GM19452 (cell line): ENCODE measurements at regions not wholly inside any gene's neighbourhood (a gene's known extent, or its start where the extent isn't known, plus 50 kb on each side); places are given as distances from the start of the nearest gene placed in this dataset.

ENCODE experiments used
- ATAC-seq: cut with Tn5 transposase; IDR thresholded peaks from one replicate; pipeline ENCODE4 v1.9.1; 2021; ENCODE audit not compliant: unreplicated experiment

DNA sequence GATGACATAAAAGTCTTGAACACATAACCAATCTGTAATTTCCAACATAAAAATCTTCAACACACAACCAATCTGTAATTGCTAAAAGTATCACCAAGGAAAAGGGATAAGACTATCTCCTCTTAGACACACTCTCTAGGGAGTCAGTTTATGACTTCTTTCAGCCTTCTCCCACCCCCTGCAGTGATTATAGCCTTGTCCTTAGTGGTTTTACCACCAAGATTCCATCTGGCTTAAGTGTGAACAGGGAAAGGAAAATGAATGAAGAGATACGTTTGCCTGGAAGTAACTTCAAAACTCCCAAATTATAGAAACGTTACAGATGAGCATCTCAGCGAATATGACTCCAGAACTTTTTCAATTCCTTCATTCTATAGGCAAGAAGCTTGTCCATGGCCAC is 136.2 kb upstream of the RASSF8 start:
- no peak for ATAC-seq

GRCh38 chr12:25824734-25825133 is 133.7 kb upstream of the RASSF8 start:
- no peak for ATAC-seq

GRCh38 chr12:25825446-25825845 is 133.0 kb upstream of the RASSF8 start:
- ATAC-seq: no peak

- no peak for ATAC-seq
Measured at GRCh38 chr12:25827141-25827540, 131.3 kb upstream of the RASSF8 start.

- no peak for ATAC-seq
Measured at GRCh38 chr12:25827747-25828146, 130.7 kb upstream of the RASSF8 start.

GRCh38 chr12:25828188-25828587 is 130.3 kb upstream of the RASSF8 start:
- no peak for ATAC-seq

- ATAC-seq: no peak
Measured at GRCh38 chr12:25829192-25829591, 129.3 kb upstream of the RASSF8 start.

DNA sequence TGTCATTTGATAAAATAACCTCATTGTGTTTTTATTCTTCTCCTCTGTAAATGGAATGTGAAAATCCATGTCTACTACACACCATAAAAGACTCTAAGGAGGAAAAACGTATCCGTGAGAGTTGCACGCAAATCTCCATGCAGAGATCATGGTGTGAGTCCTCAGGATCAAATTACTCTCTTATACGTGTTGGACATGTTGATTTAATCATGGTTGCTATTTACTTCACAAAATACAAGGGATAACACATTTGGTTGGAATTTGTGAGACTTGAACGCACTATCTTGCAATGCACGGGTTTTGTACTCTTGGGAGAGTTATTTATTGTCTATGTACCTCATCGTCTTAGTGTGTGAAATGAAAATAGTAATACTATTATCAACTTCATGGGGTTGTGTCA is 128.0 kb upstream of the RASSF8 start:
- ATAC-seq: no peak

DNA sequence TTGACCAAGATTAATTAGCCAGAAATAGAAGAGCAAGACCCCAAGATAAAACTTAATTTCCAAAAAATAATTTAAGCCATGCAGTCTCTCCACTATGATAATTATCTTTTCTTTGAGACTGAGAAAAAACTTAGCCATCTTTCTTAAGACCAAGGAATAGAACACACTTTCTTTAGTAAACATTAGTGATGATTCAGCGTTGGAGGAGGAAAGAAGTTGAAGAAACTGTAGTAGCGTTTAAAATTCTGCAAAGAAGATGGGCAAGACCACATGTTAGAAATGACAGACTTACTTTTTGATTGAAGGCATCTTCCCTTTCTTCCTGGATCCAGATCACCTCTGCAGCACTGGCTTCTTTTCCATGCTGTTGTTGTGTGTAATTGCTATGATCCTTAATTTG is 124.8 kb upstream of the RASSF8 start:
- ATAC-seq: no peak

DNA sequence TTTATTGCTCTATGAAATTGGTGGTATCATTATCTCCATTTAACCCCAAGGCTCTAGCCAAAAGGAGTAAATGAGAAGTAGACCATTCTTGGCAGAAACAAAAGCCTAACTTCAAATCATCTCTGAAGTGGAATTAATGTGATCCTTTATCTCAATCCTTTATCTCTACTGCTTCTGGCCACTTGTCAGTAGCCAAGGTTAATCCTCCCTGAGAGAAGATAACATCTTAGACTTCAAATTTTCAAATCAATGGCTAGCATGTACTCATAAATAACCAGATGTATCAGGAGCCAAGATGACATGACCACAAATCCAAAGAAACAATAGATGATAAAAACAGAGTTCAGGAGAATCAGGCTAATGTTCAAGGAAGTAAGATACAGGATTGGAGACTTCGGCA is 123.1 kb upstream of the RASSF8 start:
- no peak for ATAC-seq

- no peak for ATAC-seq
Measured at GRCh38 chr12:25838007-25838406, 120.5 kb upstream of the RASSF8 start.

DNA sequence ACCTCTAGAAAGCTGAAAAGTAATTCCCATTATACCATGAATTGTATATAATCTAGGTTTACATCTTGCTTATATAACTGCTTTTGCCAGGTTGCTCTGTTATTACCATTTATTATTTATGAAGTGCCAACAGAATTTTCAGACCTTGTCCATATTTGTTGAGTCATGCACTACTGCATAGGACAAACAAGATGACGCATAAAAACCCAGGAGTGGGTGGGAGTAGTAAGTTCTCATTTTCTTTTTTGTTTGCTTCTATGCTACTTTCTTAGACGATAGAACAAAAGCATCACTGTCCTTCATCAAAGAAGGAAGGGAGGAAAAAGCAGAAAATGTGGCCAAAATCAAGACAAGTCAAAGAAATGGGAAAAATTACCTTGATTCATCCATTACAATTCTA is 119.0 kb upstream of the RASSF8 start:
- ATAC-seq: no peak

- ATAC-seq: no peak
Measured at GRCh38 chr12:25840678-25841465, 117.6 kb upstream of the RASSF8 start.

DNA sequence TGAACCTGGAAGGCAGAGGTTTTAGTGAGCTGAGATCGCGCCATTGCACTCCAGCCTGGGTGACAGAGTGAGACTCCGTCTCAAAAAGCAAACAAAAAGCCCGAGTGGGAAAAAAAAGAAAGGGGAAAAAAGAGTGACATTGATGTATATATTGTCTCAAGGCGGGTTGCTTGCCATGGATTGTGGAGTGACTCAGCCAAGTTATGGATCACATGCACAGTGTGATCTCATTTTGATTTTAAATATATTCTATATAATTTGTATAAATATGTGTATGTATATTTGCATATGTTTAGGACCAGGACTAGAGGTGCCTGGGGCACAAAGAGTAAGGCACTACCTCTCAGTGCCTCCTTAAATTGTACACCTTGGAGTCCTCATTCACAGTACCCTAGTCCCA is 116.2 kb upstream of the RASSF8 start:
- ATAC-seq: no peak

DNA sequence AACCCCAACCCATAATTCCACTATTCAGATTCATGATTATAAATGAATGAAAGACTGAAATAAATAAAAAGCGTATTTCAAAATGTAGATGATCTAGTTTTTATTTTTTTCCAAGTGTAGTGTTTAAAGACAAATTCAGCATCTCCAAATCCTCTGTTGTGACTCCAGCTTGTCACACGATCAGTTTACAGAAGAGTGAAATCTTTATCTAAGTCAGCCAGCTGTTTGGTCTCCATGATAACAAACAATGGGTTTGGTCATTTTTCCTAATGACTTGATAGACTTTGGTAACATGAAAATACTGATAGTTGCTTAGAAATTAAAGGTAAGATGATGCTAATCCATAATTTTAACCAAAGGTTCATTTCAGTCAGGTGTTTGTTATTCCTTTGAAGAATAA is 114.5 kb upstream of the RASSF8 start:
- ATAC-seq: no peak

DNA sequence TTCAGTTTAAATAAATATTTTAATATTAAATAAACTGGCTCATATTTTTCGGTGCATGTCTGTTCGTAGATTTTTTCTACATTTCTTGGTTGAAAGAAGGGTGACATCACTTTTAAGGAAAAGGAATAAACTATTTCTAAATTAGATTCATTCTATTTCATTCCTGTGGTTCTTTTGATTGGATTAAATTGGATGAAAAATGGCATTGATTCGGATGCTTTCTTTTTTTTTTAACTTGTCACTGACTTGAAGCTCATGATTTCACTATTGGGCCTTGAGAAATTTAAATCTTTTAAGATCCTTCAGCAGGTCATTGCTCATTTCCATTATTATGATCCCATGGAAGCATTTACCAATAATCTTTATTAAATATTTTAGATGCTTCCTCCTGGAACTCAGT is 113.1 kb upstream of the RASSF8 start:
- no peak for ATAC-seq

GRCh38 chr12:25852792-25853191 is 105.7 kb upstream of the RASSF8 start:
- ATAC-seq: no peak

DNA sequence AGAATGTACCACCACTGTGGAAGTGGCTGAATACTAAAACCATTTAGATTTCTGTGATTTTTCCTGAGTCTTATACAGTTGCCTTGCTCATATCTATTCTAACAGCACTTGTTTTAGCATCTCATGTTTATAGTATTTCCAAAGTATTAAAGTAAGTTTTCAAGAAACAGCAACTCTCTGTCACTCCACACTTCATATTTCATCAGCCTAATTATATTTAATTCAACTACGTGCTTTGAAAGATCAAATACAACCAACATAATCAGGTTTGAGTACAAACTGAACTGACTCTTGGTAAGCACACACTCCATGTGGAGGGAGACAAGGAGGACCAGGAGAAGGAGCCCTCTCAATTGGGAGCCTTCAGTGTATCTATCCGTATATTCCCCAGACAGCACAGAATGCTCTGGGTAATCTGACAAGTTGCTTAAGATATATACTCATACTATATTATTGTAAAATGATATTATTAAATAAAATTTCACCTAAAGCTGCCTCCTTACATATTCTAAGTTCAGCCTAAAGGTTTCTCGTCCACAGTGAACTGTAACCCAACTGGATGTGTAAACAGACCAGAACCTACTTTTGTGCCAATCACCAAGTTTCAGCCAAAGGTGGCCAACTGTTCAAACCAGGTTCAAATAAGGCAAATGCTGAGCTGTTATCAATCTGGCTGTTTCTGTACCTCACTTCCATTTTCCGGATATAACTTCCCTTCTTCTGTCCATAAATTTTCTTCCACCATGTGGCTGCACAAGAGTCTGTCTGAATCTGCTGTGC is 105.0 kb upstream of the RASSF8 start:
- no peak for ATAC-seq

GRCh38 chr12:25854991-25855390 is 103.5 kb upstream of the RASSF8 start:
- no peak for ATAC-seq

DNA sequence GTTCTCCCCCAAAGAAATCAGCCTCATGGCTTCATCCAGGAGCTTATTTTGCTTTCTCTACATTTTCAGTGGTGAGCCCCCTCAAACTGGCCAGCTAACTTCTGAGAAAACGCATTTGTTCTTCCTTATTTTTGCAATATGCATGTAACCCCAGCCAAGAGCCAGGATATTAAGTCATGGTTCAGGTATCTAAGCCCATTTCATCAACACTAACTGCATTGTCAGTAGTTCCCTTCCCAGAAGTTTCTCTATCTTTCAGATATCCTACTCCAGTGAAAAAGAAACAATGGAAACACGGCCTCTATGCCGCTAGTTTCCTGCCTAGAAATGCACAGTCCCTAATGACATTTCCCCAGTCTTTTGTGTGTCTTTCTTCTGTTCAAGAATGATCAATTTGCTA is 102.8 kb upstream of the RASSF8 start:
- ATAC-seq: no peak

DNA sequence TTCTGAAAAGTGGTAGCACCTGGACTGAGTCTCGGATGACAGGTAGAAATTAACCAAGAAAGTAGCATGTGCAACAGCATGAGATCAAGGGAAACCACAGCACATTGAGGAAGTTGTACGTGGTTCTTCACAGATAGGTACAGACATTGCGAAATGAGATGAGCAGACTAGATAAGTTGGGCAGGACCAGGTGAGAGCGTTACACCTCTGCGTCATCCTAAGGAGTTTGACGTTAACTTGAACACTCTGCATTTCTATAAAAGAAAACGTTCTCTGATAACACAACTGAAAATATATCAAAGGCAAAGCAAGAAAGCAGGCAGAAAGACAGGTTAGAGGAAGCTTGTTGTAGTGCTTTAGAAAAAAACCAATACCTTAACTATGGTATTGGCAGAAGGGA is 98.5 kb upstream of the RASSF8 start:
- ATAC-seq: no peak

DNA sequence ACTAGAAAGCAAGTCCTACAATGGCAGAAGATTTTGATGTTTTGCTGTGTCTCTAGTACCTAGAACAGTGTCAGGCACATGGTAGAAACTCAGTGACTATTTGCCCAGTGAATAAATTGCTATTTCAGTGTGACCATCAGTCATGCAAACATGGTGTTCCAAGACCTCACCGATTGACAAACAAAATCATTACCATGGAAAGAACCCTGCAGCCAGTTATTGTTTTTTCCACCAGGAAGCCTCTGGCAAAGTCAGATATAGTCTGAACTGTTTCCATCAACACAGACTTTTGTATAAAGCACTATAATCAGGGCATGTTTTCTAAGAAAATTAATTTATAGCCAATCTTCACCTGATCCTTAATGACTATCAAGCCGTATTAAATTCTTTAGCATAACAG is 97.3 kb upstream of the RASSF8 start:
- ATAC-seq: no peak
